HCT116 (cell line): ENCODE measurements at regions not wholly inside any gene's neighbourhood (a gene's known extent, or its start where the extent isn't known, plus 50 kb on each side); places are given as distances from the start of the nearest gene placed in this dataset.

ENCODE experiments used
- ATAC-seq: fragments of 200-7000 bp; cut with Tn5 transposase; 2 replicates; pipeline ENCODE4 v1.9.1; 2020; ENCODE audit warnings: mild to moderate bottlenecking, moderate library complexity
- BruUV-seq: library from RNA; stranded (reverse); fragments of 400-500 nt; replicated peaks from 2 replicates; lab custom pipeline; 2021; lab: Mats Ljungman, UMichigan
- CTCF ChIA-PET: fragments of 300-600 bp; sonication (Branson Sonifier 250); formaldehyde crosslinking; loops from one replicate; lab custom pipeline; 2021; ENCODE audit warnings: antibody characterized with exemption; lab: Charles Lee
- POLR2A ChIA-PET: fragments of 300-600, 350-600 bp; sonication (Branson Sonifier 250); formaldehyde crosslinking; loops from one replicate; lab custom pipeline; 2021; ENCODE audit warnings: antibody characterized with exemption; lab: Charles Lee
- RAD21 ChIA-PET, 2 experiments: fragments of 300-600 bp; sonication (Branson Sonifier 250); formaldehyde crosslinking; loops; one replicate each; lab custom pipeline; 2023; ENCODE audit warnings: low total read pairs in 2 of 2; ENCODE audit not compliant: uncharacterized antibody in 2 of 2, unreplicated experiment in 2 of 2, low non-redundant PET in 1 of 2; lab: Charles Lee
- DNase-seq: peaks from one replicate; pipeline ENCODE4 v3.0.0-alpha.2; 2010; ENCODE audit warnings: low read depth, low spot score
- H2AFZ ChIP-seq: fragments of 200-600 bp; shearing (Covaris generic), sonication (generic); 2 replicates; pipeline ENCODE4 v1.6.1; 2017; ENCODE audit warnings: low read depth, mixed run types, mixed read lengths, antibody characterized with exemption, low read length; ENCODE audit not compliant: poor library complexity, severe bottlenecking
- H3K27ac ChIP-seq: 2 replicates; pipeline ENCODE4 v1.5.1; 2012; ENCODE audit warnings: low read depth, low read length
- H3K27me3 ChIP-seq: fragments of 200-600 bp; sonication (generic); 2 replicates; pipeline ENCODE4 v1.6.1; 2016; ENCODE audit warnings: mixed run types, low read length, mixed read lengths; ENCODE audit not compliant: insufficient read depth
- H3K36me3 ChIP-seq, 2 experiments: fragments of 200-500 bp in 1 of 2; fragments of 200-600 bp in 1 of 2; sonication (Bioruptor generic) in 1 of 2; sonication (generic) in 1 of 2; 2 replicates each; pipeline versions ENCODE4 v1.5.1 to v1.6.1; 2014 to 2016; ENCODE audit warnings: low read length in 2 of 2, inconsistent platforms in 1 of 2, mixed read lengths in 1 of 2, mixed run types in 1 of 2; ENCODE audit not compliant: insufficient read depth in 2 of 2, control insufficient read depth in 1 of 2
- H3K4me1 ChIP-seq, 2 experiments: fragments of 200-600 bp in 1 of 2; sonication (generic) in 1 of 2; 2 replicates each; pipeline versions ENCODE4 v1.5.1 to v1.6.1; 2012 to 2017; ENCODE audit warnings: low read length in 2 of 2, inconsistent platforms in 1 of 2, mild to moderate bottlenecking in 1 of 2, mixed read lengths in 1 of 2, mixed run types in 1 of 2, moderate library complexity in 1 of 2; ENCODE audit not compliant: insufficient read depth in 2 of 2, control insufficient read depth in 1 of 2
- H3K4me2 ChIP-seq: fragments of 200-600 bp; sonication (generic); 2 replicates; pipeline ENCODE4 v1.6.1; 2017; ENCODE audit warnings: mixed run types, low read length, mixed read lengths
- H3K4me3 ChIP-seq, 2 experiments: fragments of 200-600 bp in 1 of 2; sonication (generic) in 1 of 2; replicated peaks in 1 of 2; 2 replicates each; pipeline ENCODE4 v1.5.1; 2011 to 2016; ENCODE audit warnings: low read length in 2 of 2, control low read depth in 1 of 2, low read depth in 1 of 2, mild to moderate bottlenecking in 1 of 2, mixed read lengths in 1 of 2, mixed run types in 1 of 2
- H3K79me2 ChIP-seq: fragments of 200-600 bp; sonication (generic); 2 replicates; pipeline ENCODE4 v1.6.1; 2017; ENCODE audit warnings: mild to moderate bottlenecking, mixed run types, low read length, moderate library complexity, mixed read lengths; ENCODE audit not compliant: insufficient read depth
- H3K9ac ChIP-seq: fragments of 200-600 bp; sonication (generic); 2 replicates; pipeline ENCODE4 v1.6.1; 2016; ENCODE audit warnings: low read length, mixed read lengths
- H3K9me2 ChIP-seq: fragments of 200-600 bp; sonication (generic), shearing (Covaris generic); 2 replicates; pipeline ENCODE4 v1.6.1; 2017; ENCODE audit warnings: mixed run types, mild to moderate bottlenecking, moderate library complexity; ENCODE audit not compliant: insufficient read depth
- H3K9me3 ChIP-seq, 2 experiments: fragments of 200-500 bp in 1 of 2; fragments of 200-600 bp in 1 of 2; sonication (Bioruptor generic) in 1 of 2; sonication (generic) in 1 of 2; 2 replicates each; pipeline ENCODE4 v1.6.1; 2014 to 2017; ENCODE audit warnings: low read length in 2 of 2, mixed read lengths in 2 of 2, inconsistent platforms in 1 of 2, low read depth in 1 of 2, mild to moderate bottlenecking in 1 of 2, mixed run types in 1 of 2, moderate library complexity in 1 of 2; ENCODE audit not compliant: control insufficient read depth in 1 of 2, insufficient read depth in 1 of 2
- H4K20me1 ChIP-seq: fragments of 200-600 bp; sonication (generic), shearing (Covaris generic); 2 replicates; pipeline ENCODE4 v1.6.1; 2017; ENCODE audit warnings: mixed run types, mild to moderate bottlenecking, moderate library complexity; ENCODE audit not compliant: insufficient read depth
- CEBPB ChIP-seq: IDR thresholded peaks from 2 replicates; pipeline ENCODE4 v1.6.1; 2012; ENCODE audit warnings: low read depth
- EGR1 ChIP-seq: IDR thresholded peaks from 2 replicates; pipeline ENCODE4 v1.6.1; 2012; ENCODE audit warnings: low read depth
- FOSL1 ChIP-seq: IDR thresholded peaks from 2 replicates; pipeline ENCODE4 v1.6.1; 2012; ENCODE audit warnings: low read depth
- POLR2A ChIP-seq: IDR thresholded peaks from 2 replicates; pipeline ENCODE4 v1.7.0; 2011; ENCODE audit warnings: borderline replicate concordance; ENCODE audit not compliant: insufficient read depth, insufficient read length; ENCODE audit errors: extremely low read depth
- REST ChIP-seq: IDR thresholded peaks from 2 replicates; pipeline ENCODE4 v1.6.1; 2012; ENCODE audit warnings: low read depth
- SIN3A ChIP-seq: IDR thresholded peaks from 2 replicates; pipeline ENCODE4 v1.6.1; 2012; ENCODE audit warnings: low read depth
- SP1 ChIP-seq: IDR thresholded peaks from 2 replicates; pipeline ENCODE4 v1.6.1; 2012; ENCODE audit warnings: low read depth
- intact Hi-C: fragments of 100-400 bp; cut with micrococcal nuclease; formaldehyde crosslinking; loops from 2 replicates; pipeline ENCODE4 v1.10.0; 2022
- TF ChIP-seq, protein P1 (sequence below): IDR thresholded peaks from 2 replicates; pipeline ENCODE4 v1.6.1; 2012

DNA sequence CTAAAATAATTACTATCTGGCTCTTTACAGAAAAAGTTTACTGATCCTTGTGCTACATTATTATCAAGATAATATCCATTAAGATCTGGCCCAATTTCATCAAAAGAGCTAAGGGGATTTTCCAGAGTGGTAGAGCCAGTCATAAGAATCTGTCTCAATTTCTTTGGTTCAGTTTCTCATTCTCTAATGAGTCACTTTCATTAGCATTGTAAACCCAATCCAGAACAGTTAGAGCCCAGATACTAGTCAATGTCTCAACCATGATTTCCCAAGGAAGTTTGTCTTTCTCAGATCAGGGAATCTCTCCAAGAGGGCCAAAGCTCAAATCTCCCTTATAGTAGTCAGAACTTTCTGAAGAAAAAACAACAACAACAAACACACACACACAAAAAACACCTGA is 131.1 kb upstream of the PPP2R3A start:
- intact Hi-C loops = no loop called here
- ChIA-PET CTCF (no interaction called here), POLR2A (no interaction called here), RAD21 (no interaction called here)
- no peaks in the 10 kb centered on the region for H3K9me2 ChIP-seq
- H3K27ac ChIP-seq = no peak overlapping the region
- H3K4me3 ChIP-seq = no peak overlapping the region
- no peaks in the 10 kb centered on the region for H3K36me3 ChIP-seq
- H4K20me1 ChIP-seq = no peaks in the 10 kb centered on the region; the same call in 1 of the 2 replicates
- no TSS peak for BruUV-seq
- no peak for TF ChIP-seq SP1
- no peak for TF ChIP-seq POLR2A
- no peak for TF ChIP-seq SIN3A
- TF ChIP-seq EGR1 = no peak
- TF ChIP-seq REST = no peak
- TF ChIP-seq, protein P1, sequence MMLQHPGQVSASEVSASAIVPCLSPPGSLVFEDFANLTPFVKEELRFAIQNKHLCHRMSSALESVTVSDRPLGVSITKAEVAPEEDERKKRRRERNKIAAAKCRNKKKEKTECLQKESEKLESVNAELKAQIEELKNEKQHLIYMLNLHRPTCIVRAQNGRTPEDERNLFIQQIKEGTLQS = no peak
- no peak for TF ChIP-seq CEBPB
- no peak for TF ChIP-seq FOSL1
- no peaks in the 10 kb centered on the region for H3K9me3 ChIP-seq
- ATAC-seq (no peak), DNase-seq (no peak)
- no peaks in the 10 kb centered on the region for H3K4me1 ChIP-seq
- no peak overlapping the region for H2AFZ ChIP-seq
- H3K4me2 ChIP-seq = no peak overlapping the region
- no peaks in the 10 kb centered on the region for H3K79me2 ChIP-seq
- no peak overlapping the region for H3K9ac ChIP-seq
- peaks cover 28% of the 10 kb centered on the region for H3K27me3 ChIP-seq
